ENCODE measurements at regions not wholly inside any gene's neighbourhood (a gene's known extent, or its start where the extent isn't known, plus 50 kb on each side); places are given as distances from the start of the nearest gene placed in this dataset.
"Not testable (repeated sequence)": the region's sequence is repeated elsewhere in the genome, so short reads cannot be mapped to it uniquely, and the experiment has no call there.

DNA sequence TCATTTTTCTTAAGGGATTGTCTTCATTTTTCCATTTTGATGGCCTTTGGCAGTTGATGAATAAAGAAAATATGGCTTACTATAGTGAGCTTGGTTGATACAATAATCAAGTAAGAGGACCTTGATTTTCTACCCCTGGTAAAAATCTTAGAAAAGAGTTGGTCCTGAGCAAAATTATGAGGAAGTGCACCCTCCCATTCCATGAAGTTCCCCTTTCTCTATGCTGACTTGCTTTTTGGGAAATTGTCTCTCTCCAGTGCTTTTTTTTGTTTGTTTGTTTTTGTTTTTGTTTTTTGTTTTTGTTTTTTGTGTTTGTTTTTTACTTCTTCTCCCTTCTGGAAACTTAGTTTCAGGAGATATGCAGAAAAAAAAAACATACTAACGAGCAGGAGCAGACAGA is 449.2 kb upstream of the ACTBL2 start:
- no peak for DNase-seq

DNA sequence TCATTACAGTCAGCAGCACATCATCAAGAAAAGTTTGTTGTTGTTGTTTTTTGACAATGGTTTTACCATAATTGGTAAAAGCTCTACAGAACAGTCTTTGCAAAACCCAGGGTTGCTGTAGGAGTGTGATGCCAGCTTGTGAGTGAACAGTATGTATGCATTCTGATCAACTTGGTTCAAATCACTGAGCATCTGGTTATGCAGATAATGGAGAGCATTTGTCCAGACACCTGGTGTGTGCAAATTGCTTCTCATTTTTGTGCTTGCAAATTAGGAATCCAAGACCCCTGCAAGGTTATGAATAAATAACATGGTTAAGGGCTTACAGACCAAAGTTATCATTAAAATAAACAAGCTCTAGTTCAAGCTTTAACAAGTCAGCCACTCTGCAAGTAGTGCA is 448.7 kb upstream of the ACTBL2 start:
- no peak for DNase-seq

- DNase-seq: no peak
Measured at GRCh38 chr5:57929271-57929670, 446.7 kb upstream of the ACTBL2 start.

- DNase-seq: not testable (repeated sequence)
Measured at GRCh38 chr5:57923094-57923493, 440.5 kb upstream of the ACTBL2 start.

GRCh38 chr5:57917004-57917403 is 434.4 kb upstream of the ACTBL2 start:
- DNase-seq: no peak

- DNase-seq: no peak
Measured at GRCh38 chr5:57915536-57915935, 432.9 kb upstream of the ACTBL2 start.

- DNase-seq: no peak
Measured at GRCh38 chr5:57911438-57911837, 428.8 kb upstream of the ACTBL2 start.

DNA sequence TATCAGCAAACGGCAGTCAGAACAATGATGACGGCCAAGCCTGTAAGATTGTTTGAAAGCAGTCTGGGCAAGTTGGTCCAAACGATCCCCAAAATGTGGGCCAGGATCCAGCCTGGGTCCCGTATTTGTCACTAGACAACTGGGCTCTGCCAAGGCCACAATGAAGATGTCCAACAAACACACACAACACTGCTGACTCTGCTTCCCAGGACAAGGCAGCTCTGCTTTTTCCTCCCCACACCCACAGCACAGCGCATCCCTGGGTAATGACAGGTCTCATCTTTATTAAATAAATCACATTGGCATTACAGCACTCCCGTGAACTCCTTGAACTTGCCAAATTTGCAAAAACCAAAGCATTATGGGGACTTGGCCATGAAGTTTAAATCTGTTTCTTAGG is 424.1 kb upstream of the ACTBL2 start:
- no peak for DNase-seq

GRCh38 chr5:57903458-57903857 is 420.8 kb upstream of the ACTBL2 start:
- DNase-seq: no peak

DNA sequence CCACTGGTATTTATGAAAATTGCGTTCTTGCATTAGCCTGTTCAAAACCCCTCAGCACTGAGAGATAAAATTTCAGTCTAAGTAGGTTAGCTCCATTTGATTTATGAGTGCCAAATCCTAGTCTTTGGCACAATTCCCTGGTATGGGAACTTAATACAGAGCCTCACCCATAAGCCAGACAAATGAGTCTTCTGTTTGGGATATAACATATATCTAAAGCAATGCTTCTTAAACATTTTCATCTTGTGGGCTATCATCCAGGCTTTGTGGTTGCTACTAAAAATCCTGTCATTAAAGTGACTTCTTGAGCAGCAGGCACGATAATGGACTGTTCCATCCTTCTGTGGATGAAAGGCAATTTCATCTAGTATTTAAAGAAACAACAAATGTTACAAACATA is 419.5 kb upstream of the ACTBL2 start:
- DNase-seq: no peak

DNA sequence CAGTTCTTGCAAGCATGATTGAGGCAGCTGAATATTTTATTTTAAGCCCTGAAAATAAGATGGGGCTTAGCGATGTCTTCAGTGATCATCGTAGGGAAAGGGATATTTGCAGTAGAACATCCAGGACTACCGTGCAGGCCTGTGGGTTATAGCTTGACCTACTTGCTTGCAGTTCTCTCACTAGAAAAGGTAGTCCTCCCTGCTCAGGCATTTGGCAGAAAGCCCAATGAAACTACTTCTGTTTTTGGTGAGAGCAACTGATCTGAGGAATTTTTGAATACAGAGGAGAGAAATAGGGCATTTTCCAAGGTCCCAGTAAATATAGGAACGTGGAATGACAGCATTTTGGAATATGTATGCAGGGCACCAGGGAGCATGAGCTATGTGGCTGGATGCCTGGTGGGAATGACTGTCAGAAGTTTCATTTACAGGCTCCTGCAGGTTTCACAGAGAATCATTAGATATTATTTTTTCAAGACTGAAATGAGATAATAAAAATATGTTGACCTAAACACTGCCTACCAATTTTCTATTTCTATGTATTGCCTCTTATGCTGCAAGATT is 417.9 kb upstream of the ACTBL2 start:
- no peak for DNase-seq

DNA sequence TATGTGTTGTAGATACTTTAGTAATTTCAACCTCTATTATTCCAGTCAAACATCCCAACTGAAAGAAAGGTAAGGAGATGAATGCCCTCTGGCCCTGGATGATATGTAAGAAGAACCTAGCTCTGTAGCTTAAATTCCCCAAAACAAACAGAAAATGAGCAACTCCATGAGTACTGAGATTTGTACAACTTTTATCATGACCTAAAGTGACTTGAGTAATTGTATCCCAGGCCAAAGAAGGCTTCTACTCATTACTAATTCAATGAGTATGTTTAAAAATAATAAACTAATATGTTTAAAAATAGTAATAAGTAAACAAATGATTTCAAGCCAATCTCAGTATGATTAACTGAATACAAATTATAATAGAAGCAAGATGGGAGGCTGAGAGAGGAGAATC is 414.0 kb upstream of the ACTBL2 start:
- no peak for DNase-seq

- DNase-seq: no peak
Measured at GRCh38 chr5:57895766-57896165, 413.2 kb upstream of the ACTBL2 start.

DNA sequence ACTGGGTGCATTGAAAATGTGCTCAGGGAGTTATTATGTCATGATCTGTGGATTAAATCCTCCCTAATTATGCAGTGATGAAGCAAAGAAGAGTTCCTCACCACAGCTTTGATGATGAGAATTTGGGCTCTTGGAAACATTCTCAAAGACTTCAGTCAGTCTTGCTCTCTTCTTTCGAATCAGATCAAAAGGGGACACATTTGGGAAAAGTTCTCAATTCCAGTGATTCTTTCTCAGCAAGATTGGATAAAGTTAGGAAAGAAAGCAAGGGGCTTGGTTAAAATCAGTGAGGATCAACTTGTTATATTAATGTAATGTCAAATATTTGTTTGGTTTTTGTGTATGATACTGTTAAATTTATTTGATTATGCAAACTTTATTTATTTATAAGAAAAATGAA is 411.3 kb upstream of the ACTBL2 start:
- DNase-seq: no peak

DNA sequence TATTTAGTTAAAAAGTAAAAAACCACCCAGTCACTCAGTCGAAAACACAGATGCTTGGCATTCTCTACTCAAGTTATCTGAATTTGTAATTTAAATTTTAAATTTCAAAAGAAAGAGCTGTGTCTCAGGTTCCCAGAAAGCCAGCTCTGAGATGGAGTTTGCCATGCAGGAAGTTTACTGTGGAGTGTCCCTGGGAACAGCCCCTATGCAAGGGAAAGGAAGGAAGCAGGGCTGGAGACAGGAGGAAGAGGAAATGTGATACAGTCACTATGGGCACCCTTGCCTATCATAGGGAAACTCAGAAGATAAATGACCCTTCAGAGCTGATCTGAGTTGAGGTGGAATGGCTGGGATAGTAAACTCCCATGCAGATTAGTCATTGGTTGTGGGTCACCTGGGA is 408.8 kb upstream of the ACTBL2 start:
- DNase-seq: no peak

- DNase-seq: no peak
Measured at GRCh38 chr5:57889558-57889957, 406.9 kb upstream of the ACTBL2 start.

GRCh38 chr5:57887851-57888621 is 405.4 kb upstream of the ACTBL2 start:
- DNase-seq: no peak

DNA sequence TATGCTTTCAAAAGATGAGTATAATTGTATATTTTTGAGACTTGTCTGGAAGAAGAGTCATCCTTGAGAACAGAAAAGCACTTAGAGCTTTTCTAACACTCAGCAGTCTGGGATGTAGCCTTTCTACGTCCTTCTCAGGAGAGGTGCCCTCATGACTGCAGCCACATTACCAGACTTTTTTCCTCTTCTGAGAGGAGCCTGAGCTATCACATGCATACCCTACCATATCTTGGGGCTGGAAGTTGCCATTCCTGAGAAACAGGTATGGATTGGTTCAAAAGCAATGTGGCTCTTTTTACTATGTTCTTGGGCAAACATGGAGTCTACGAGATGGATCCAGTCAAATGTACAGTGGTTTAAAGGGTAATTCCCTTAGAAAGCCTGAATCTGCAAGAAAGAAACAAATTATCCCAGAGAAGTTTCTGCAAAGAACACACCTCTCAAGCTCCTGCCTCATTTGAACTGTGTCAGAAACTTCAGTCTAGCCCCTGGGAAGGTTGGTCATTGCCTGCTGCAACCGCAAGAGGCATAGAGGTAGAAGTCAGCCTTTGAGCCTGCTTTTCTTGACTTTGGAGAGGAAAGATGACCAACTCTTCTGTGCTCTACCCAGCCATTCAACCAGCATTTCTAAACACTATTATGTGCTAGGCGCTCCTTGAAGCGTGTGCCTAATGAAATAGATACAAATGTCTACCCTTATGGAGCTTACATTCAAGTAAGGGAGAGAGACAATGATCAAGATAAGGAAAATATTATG is 401.9 kb upstream of the ACTBL2 start:
- no peak for DNase-seq

GRCh38 chr5:57880216-57880615 is 397.6 kb upstream of the ACTBL2 start:
- no peak for DNase-seq

- no peak for DNase-seq
Measured at GRCh38 chr5:57878301-57878722, 395.7 kb upstream of the ACTBL2 start.

- DNase-seq: no peak
Measured at GRCh38 chr5:57871496-57871895, 388.9 kb upstream of the ACTBL2 start.

GRCh38 chr5:57870267-57870666 is 387.7 kb upstream of the ACTBL2 start:
- DNase-seq: not testable (repeated sequence)

DNA sequence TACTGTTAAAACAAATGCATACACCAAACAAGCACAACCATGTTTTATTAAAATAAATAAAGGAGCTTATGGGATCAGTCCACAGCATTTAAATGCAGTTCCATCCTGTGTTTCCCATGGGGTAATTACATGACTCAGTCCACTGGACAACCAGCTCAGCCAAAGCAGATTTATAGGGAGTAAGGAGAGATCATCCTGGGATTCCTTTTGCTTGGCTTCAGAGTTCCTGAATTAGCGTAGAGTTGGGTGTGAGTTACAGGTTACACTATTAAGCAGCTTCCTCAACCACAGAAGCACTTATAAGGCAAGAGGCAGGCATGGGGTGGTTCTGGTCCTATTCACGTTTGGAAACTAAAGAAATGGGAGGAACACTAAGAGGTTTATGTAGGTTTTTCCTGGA is 381.1 kb upstream of the ACTBL2 start:
- no peak for DNase-seq

GRCh38 chr5:57862942-57863341 is 380.3 kb upstream of the ACTBL2 start:
- DNase-seq: no peak
